Spinal cord (tissue), 10 donors: ENCODE measurements at regions not wholly inside any gene's neighbourhood (a gene's known extent, or its start where the extent isn't known, plus 50 kb on each side); places are given as distances from the start of the nearest gene placed in this dataset. TPM values are rescaled to one million over a fixed set of nuclear protein-coding genes. Genes with fewer than 3 reads are reported as not detected.

ENCODE experiments used
- DNase-seq, 6 donors: peaks; one replicate each; pipeline versions ENCODE4 v3.0.0 to v3.0.0-alpha.2; 2013 to 2015; ENCODE audit warnings: low spot score in 6 of 6, low read depth in 4 of 6
- H3K27ac ChIP-seq: one replicate; pipeline ENCODE4 v1.5.1; 2013; ENCODE audit warnings: low read depth, low read length, control low read depth
- H3K27me3 ChIP-seq: one replicate; pipeline ENCODE4 v1.6.1; 2013; ENCODE audit warnings: low read length; ENCODE audit not compliant: control insufficient read depth, insufficient read depth
- H3K36me3 ChIP-seq: one replicate; pipeline ENCODE4 v1.6.1; 2013; ENCODE audit warnings: low read length; ENCODE audit not compliant: control insufficient read depth, insufficient read depth
- H3K4me1 ChIP-seq: one replicate; pipeline ENCODE4 v1.6.1; 2013; ENCODE audit warnings: low read length; ENCODE audit not compliant: control insufficient read depth, insufficient read depth
- H3K4me3 ChIP-seq: one replicate; pipeline ENCODE4 v1.5.1; 2013; ENCODE audit warnings: low read depth, low read length, control low read depth
- H3K9me3 ChIP-seq: one replicate; pipeline ENCODE4 v1.6.1; 2013; ENCODE audit warnings: low read length; ENCODE audit not compliant: control insufficient read depth, insufficient read depth
- WGBS: methylation state at CpG from one replicate; pipeline ENCODE4 v1.1.5; 2013; ENCODE audit warnings: missing lambda C conversion rate; ENCODE audit not compliant: insufficient coverage; 5-methylcytosine and 5-hydroxymethylcytosine counted together
- small RNA-seq: library from RNA; depleted of rRNA; stranded (forward); fragments of <200 nt; gene quantifications from one replicate; pipeline ENCODE3, GENCODE V24; 2014; ENCODE audit warnings: low replicate concordance
- donor health status: healthy.

- no peak for DNase-seq
- Histone ChIP-seq H3K27ac (no peak overlapping the region), H3K36me3 (no peaks in the 10 kb centered on the region), H3K27me3 (no peaks in the 10 kb centered on the region), H3K4me1 (no peaks in the 10 kb centered on the region), H3K9me3 (no peaks in the 10 kb centered on the region), H3K4me3 (no peak overlapping the region)
- 100% methylated on average over 1 of the region's 3 CpGs for WGBS
Measured at GRCh38 chr5:57119031-57119430, 54.8 kb upstream of the GPBP1 start.

- no peaks in the 10 kb centered on the region for H3K9me3 ChIP-seq
- DNase-seq, result no peak
- no peak overlapping the region for H3K4me3 ChIP-seq
- H3K27ac ChIP-seq, result no peak overlapping the region
- no peaks in the 10 kb centered on the region for H3K36me3 ChIP-seq
- WGBS, result 97% methylated on average over 5 of the region's 5 CpGs
- H3K27me3 ChIP-seq, result no peaks in the 10 kb centered on the region
- H3K4me1 ChIP-seq, result no peaks in the 10 kb centered on the region
Measured at GRCh38 chr5:57124014-57124413, 49.8 kb upstream of the GPBP1 start.

Small RNA genes in the stretch of these regions (small RNA-seq; reads per million reads assigned to genes)
- not detected for gene AC034244.1
